Loucy (cell line): ENCODE measurements at regions not wholly inside any gene's neighbourhood (a gene's known extent, or its start where the extent isn't known, plus 50 kb on each side); places are given as distances from the start of the nearest gene placed in this dataset.

Experiments used
- CTCF ChIP-seq: fragments of 200-600 bp; sonication (generic); conservative IDR thresholded peaks from 2 replicates; pipeline ENCODE4 v1.5.1; 2014; ENCODE audit warnings: mild to moderate bottlenecking, antibody characterized with exemption, low read length
- EZH2phosphoT487 ChIP-seq: fragments of 200-600 bp; IDR thresholded peaks from 2 replicates; pipeline ENCODE4 v1.6.1; 2018; ENCODE audit warnings: antibody characterized with exemption, mild to moderate bottlenecking, moderate library complexity, borderline replicate concordance

GRCh38 chr5:53397141-53397757 lies 83.2 kb upstream of the FST start:
- TF ChIP-seq CTCF: no peak
- no peak for TF ChIP-seq EZH2phosphoT487
